Keratinocyte (primary cell): ENCODE measurements at regions not wholly inside any gene's neighbourhood (a gene's known extent, or its start where the extent isn't known, plus 50 kb on each side); places are given as distances from the start of the nearest gene placed in this dataset.

ENCODE experiments used
- DNase-seq: peaks from one replicate; pipeline ENCODE4 v3.0.0-alpha.2; 2011; ENCODE audit warnings: low read depth, missing footprints, low spot score
- FAIRE-seq: peaks from 2 replicates; lab custom pipeline; 2011; peaks lifted over from hg19 to GRCh38; lab: Jason Lieb, UNC
- H2AFZ ChIP-seq: 2 replicates; pipeline ENCODE4 v1.6.0; 2012; ENCODE audit warnings: low read length, control low read depth, inconsistent platforms; ENCODE audit not compliant: control insufficient read depth
- H3K27ac ChIP-seq: 2 replicates; pipeline ENCODE4 v1.5.1; 2011; ENCODE audit warnings: low read length; ENCODE audit not compliant: control insufficient read depth, insufficient read depth
- H3K27me3 ChIP-seq: 3 replicates; pipeline ENCODE4 v1.6.0; 2011; ENCODE audit warnings: low read length; ENCODE audit not compliant: control insufficient read depth, insufficient read depth; ENCODE audit errors: extremely low read depth
- H3K36me3 ChIP-seq, 2 experiments: 2 replicates in 1 of 2; 3 replicates in 1 of 2; pipeline ENCODE4 v1.5.1; 2011; ENCODE audit warnings: low read length in 2 of 2, mild to moderate bottlenecking in 1 of 2; ENCODE audit not compliant: control insufficient read depth in 2 of 2, insufficient read depth in 2 of 2; ENCODE audit errors: extremely low read depth in 1 of 2
- H3K4me1 ChIP-seq: 3 replicates; pipeline ENCODE4 v1.5.1; 2011; ENCODE audit warnings: low read length; ENCODE audit not compliant: control insufficient read depth, insufficient read depth; ENCODE audit errors: extremely low read depth
- H3K4me2 ChIP-seq: 3 replicates; pipeline ENCODE4 v1.6.0; 2011; ENCODE audit warnings: low read depth, low read length; ENCODE audit not compliant: control insufficient read depth, insufficient read depth; ENCODE audit errors: extremely low read depth
- H3K4me3 ChIP-seq, 3 experiments: fragments of 200-600 bp in 1 of 3; sonication (generic) in 1 of 3; 2 replicates in 2 of 3; 3 replicates in 1 of 3; pipeline ENCODE4 v1.5.1; 2011 to 2016; ENCODE audit warnings: low read length in 3 of 3, mild to moderate bottlenecking in 3 of 3, control low read depth in 2 of 3, inconsistent platforms in 1 of 3, low read depth in 1 of 3, mixed read lengths in 1 of 3, mixed run types in 1 of 3, moderate library complexity in 1 of 3; ENCODE audit not compliant: control insufficient read depth in 2 of 3, insufficient read depth in 2 of 3; ENCODE audit errors: extremely low read depth in 1 of 3
- H3K79me2 ChIP-seq: 2 replicates; pipeline ENCODE4 v1.6.0; 2012; ENCODE audit warnings: low read length; ENCODE audit not compliant: control insufficient read depth, insufficient read depth
- H3K9ac ChIP-seq: 3 replicates; pipeline ENCODE4 v1.6.0; 2011; ENCODE audit warnings: low read length; ENCODE audit not compliant: control insufficient read depth, insufficient read depth; ENCODE audit errors: extremely low read depth
- H3K9me1 ChIP-seq: 3 replicates; pipeline ENCODE4 v1.6.0; 2011; ENCODE audit warnings: low read length; ENCODE audit not compliant: control insufficient read depth, insufficient read depth; ENCODE audit errors: extremely low read depth
- H3K9me3 ChIP-seq: 2 replicates; pipeline ENCODE4 v1.5.1; 2012; ENCODE audit warnings: low read depth, low read length; ENCODE audit not compliant: control insufficient read depth
- H4K20me1 ChIP-seq: 3 replicates; pipeline ENCODE4 v1.6.0; 2011; ENCODE audit warnings: low read length; ENCODE audit not compliant: control insufficient read depth, insufficient read depth; ENCODE audit errors: extremely low read depth
- EZH2 ChIP-seq: IDR thresholded peaks from one replicate; pipeline ENCODE4 v1.6.1; 2012; ENCODE audit warnings: inconsistent platforms, mild to moderate bottlenecking, low read length, moderate library complexity
- dilution Hi-C: fragments of 300-500 bp; cut with MboI; formaldehyde crosslinking; loops from one replicate; pipeline ENCODE4 v1.7.0; 2020; ENCODE audit warnings: low sequenced_read_pairs; ENCODE audit not compliant: extremely low pct_ligation_motif_present
- TF ChIP-seq, protein P1 (sequence below), 3 experiments: IDR thresholded peaks in 1 of 3; conservative IDR thresholded peaks in 1 of 3; optimal IDR thresholded peaks in 1 of 3; 2 replicates in 2 of 3; 3 replicates in 1 of 3; pipeline versions ENCODE3 to v1.5.1; 2011; ENCODE audit warnings: low read length in 3 of 3, mild to moderate bottlenecking in 3 of 3, moderate library complexity in 2 of 3, control low read depth in 1 of 3, inconsistent platforms in 1 of 3; ENCODE audit not compliant: insufficient read depth in 2 of 3; ENCODE audit errors: extremely low read depth in 1 of 3

DNA sequence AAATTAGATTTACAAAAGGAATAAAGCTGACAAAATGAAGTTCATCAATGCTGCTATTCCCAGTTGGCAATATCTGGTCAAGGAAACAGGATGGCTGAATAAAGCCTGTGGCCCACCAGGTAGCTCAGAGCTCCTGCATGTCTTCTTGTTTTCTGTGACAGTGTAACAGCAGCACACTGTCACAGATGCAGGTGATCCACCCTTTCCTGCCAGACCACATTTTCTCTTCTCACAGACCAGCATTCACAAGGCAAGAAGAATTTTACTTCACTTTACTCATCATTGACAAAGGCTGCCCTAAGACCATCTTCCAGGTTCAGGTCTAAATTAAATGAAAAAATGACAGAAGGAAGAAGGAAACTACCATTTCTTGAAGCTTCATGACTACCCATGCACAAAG is 166.2 kb upstream of the MEIS1 start:
- no peaks in the 10 kb centered on the region for H3K79me2 ChIP-seq
- no peaks in the 10 kb centered on the region for H3K27me3 ChIP-seq
- H3K36me3 ChIP-seq, result no peaks in the 10 kb centered on the region
- no peaks in the 10 kb centered on the region for H3K9me3 ChIP-seq
- H3K9ac ChIP-seq, result no peak overlapping the region
- H3K4me3 ChIP-seq, result no peak overlapping the region
- H3K27ac ChIP-seq, result no peak overlapping the region
- DNase-seq, result no peak
- no peaks in the 10 kb centered on the region for H4K20me1 ChIP-seq
- H3K4me2 ChIP-seq, result no peak overlapping the region
- FAIRE-seq, result no peak
- H2AFZ ChIP-seq, result no peak overlapping the region
- TF ChIP-seq, protein P1, sequence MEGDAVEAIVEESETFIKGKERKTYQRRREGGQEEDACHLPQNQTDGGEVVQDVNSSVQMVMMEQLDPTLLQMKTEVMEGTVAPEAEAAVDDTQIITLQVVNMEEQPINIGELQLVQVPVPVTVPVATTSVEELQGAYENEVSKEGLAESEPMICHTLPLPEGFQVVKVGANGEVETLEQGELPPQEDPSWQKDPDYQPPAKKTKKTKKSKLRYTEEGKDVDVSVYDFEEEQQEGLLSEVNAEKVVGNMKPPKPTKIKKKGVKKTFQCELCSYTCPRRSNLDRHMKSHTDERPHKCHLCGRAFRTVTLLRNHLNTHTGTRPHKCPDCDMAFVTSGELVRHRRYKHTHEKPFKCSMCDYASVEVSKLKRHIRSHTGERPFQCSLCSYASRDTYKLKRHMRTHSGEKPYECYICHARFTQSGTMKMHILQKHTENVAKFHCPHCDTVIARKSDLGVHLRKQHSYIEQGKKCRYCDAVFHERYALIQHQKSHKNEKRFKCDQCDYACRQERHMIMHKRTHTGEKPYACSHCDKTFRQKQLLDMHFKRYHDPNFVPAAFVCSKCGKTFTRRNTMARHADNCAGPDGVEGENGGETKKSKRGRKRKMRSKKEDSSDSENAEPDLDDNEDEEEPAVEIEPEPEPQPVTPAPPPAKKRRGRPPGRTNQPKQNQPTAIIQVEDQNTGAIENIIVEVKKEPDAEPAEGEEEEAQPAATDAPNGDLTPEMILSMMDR (optimal IDR thresholded peaks at IDR 0.05 in 1 of 3, IDR thresholded peaks at IDR 0.05 in 1 of 3, conservative IDR thresholded peaks at IDR 0.05 in 1 of 3; ENCODE audit: extremely low read depth in 1 of 3, insufficient read depth in 2 of 3, low read length in 3 of 3), result no peak
- no peak for TF ChIP-seq EZH2
- H3K9me1 ChIP-seq, result no peaks in the 10 kb centered on the region
- peaks cover 11% of the 10 kb centered on the region for H3K4me1 ChIP-seq
- dilution Hi-C loops, result no loop called here

DNA sequence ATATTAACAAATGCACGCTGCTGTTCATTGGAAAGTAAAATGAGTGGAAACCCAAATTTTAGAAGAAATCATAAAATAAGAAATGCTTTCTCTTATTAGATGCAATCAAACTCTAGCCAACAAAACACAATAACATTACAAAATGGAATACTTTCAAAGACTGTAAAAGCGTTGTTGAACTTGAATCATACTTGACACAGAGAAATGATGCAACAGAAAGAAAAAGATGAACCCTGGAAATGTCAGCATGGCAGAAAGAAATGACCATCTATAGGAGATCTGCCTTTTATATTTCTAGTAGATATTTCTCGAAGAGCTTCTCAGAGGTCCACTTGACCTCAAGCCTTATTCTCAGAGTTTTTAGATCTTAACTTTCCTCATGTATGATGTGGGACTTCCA is 170.6 kb upstream of the MEIS1 start:
- no peak for FAIRE-seq
- no peaks in the 10 kb centered on the region for H3K36me3 ChIP-seq

More for the DNA sequence above, 170.6 kb upstream of the MEIS1 start:
- no peak for DNase-seq
- Histone ChIP-seq H3K9ac (no peak overlapping the region), H3K9me1 (no peaks in the 10 kb centered on the region), H3K79me2 (no peaks in the 10 kb centered on the region), H3K9me3 (no peaks in the 10 kb centered on the region), H4K20me1 (no peaks in the 10 kb centered on the region), H3K27ac (no peak overlapping the region), H3K27me3 (no peaks in the 10 kb centered on the region), H2AFZ (no peak overlapping the region), H3K4me3 (no peak overlapping the region), H3K4me2 (no peak overlapping the region), H3K4me1 (no peaks in the 10 kb centered on the region)
- dilution Hi-C loops, result no loop called here
- TF ChIP-seq, protein P1 (optimal IDR thresholded peaks at IDR 0.05 in 1 of 3, IDR thresholded peaks at IDR 0.05 in 1 of 3, conservative IDR thresholded peaks at IDR 0.05 in 1 of 3; ENCODE audit: extremely low read depth in 1 of 3, insufficient read depth in 2 of 3, low read length in 3 of 3), result no peak
